HG03045 (cell line): ENCODE measurements at regions not wholly inside any gene's neighbourhood (a gene's known extent, or its start where the extent isn't known, plus 50 kb on each side); places are given as distances from the start of the nearest gene placed in this dataset.

Experiments
- ATAC-seq: cut with Tn5 transposase; IDR thresholded peaks from one replicate; pipeline ENCODE4 v1.9.1; 2021; ENCODE audit warnings: mild to moderate bottlenecking, moderate library complexity; ENCODE audit not compliant: unreplicated experiment

DNA sequence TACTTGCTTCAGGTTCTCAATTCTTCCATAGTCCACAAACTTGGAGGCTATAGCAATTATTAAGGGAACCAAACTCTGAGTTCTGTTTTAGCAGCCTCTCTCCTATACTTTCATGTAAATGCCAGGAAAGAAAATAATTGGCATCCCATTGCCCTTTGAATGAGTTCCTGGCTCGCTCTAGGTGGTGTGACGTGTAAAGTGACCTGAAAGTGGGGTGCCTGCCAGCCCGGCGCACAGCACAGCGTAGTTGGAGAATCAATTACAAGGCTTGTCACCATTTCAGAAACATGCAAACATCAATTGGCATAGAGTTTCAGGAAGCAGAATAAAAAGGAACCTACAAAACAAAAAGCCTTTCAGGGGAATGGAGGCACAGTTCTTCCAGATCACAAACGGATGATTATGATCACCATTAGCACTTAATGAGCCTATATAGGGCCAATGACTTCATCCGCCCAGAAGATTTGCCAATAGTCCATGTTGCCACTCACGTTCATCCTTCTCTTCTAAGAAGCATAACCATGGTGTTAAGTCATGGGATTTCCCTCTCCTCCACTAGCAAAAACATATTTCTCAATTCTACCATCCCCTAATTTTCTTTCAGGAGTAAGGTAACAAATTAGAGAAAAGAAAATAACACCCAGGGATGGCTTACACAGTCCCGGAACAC lies 354.6 kb upstream of the ADGRL2 start:
- ATAC-seq, result no peak

DNA sequence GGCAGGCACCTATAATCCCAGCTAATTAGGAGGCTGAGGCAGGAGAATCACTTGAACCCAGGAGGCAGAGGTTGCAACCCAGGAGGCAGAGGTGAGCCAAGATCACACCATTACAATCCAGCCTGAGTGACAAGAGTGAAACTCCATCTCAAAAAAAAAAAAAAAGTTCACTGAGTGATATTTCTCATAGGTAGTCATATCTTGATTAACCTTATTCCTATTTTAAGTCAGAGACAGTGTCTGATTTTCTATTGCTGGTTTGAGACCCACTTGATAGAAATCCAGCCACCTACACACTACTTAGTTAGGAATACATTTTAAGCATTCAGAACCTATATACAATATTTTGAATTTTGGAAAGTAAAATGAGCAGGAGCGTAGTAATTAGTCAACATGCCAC lies 357.4 kb upstream of the ADGRL2 start:
- no peak for ATAC-seq

DNA sequence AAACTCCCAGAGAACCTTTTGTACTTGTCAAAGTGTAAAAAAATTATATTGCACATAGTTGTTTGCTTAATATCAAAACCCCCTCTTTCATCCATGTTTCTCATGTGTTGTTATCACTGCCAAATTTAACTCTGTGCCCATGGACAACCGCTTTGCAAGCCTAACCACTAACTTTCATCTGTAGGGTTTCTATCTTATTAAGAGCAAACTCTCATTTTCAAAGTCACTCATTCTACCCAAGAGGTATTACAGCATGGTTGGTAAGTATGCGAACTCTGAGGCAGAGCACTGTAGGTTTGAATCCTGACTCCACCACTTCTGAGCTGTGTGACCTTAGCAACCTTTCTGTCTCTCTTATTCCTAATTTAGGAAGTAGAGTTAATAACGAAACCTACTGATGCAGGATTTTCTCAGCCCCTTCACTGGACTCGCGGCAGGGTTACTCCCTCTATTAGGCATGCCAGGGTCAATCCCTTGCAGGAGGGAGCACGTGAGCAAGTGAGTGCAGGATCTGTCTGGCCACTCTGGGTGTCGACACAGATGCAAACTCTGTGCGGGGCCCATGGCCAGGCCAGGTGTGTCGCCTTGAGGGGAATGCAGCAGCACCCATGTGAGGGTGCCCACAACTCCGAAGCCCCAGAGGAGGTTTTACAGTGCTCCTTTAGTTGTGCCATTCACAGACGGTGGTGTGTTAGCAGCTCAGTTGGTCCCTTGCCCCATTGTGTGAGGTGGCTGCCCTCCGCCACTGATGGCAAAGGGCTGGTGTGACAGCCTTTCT lies 361.5 kb upstream of the ADGRL2 start:
- no peak for ATAC-seq

DNA sequence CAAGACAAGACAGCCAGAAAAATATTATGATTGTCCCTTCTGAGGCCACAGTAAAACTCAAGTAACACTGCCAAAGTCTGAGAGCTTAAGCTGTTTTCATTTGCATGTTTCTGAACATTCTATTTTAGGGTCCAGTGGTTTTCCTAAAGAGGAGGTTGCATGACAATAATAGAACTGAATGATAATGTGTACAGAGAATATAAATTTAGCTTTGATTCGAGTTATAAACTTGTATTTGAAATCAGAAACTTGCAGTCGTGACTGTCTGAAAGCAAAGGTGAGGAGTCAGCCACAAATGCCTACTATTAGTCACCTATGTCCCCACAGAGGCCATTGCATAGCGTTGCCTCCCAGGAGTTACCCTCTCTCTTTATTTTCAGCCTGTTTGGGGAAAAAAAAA lies 363.1 kb upstream of the ADGRL2 start:
- ATAC-seq, result peak; percentile 57

DNA sequence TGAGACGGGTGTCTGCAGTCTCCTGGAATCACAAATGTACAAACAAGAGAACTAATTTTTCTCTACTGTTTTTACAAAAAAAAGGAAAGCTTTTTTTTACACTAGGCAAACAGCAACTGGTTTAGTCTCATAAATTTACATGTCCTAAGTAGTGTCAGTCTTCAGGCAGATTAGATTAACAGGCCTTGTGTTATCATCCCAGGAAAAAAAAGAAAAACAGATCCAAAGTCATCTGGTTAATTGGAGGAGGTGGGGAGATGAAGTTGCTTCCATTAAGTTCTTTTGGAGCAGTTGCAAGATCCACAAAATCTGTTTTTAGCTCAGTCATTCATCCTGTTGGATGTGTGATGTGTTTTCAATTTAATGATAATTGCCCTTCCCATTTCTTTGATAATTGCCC lies 363.5 kb upstream of the ADGRL2 start:
- no peak for ATAC-seq

DNA sequence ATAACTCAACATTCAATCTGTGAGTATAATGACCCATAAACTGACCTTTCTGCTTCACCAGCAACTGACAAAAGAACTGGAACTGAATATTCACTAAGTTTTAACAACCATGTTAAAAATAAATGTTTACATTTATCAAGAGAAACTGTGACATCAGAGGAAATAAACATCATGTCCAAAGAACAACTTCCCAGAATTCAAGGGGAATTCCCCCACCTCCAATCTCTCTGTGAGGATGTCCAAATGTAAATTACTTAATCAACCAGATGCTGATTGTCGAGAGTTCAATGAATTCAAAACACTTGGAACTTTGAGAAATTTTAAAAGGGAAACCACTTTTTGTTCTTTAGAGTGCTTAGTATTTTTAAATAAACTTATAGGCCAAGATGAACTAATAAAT lies 365.6 kb upstream of the ADGRL2 start:
- ATAC-seq, result no peak

DNA sequence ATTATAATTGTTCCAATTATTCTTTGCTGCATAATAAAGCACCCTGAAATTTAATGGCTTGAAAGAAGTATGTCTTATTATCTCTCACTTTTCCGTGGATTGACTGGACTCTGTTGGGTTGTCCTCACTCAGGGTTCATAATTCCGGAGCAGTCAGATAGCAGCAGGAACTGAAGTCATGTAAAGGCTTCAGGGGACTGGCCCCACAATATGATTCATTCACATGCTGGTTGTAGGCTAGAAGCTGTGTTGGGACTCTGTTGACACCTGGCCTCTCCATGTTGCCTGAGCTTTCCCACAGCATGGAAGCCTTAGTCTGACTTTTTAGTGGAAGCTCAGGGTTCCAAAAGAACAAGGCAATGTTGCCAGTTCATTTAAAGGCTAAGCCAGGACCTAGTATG lies 367.1 kb upstream of the ADGRL2 start:
- ATAC-seq, result no peak

DNA sequence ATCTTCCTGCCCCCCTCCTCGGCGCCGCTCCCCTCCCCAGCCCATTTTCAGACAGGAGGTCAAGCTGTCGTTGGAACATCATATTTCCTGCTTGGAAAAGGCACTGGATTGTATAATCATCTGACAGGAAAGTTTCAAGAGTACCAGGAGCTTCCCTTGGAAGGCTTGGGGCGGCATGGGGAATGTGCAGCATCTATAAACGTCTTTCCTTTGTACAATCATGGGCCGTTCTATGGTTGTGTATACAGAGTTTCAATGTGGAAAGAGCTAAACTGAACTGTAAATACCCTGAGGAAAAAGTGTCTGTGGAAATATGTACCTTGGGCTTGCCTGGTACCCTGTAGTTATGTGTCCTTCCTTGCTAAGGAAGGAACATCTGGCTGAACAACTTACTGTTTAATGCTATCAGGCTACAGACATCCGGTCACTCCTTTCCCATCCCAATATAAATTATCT lies 368.1 kb upstream of the ADGRL2 start:
- ATAC-seq, result no peak

DNA sequence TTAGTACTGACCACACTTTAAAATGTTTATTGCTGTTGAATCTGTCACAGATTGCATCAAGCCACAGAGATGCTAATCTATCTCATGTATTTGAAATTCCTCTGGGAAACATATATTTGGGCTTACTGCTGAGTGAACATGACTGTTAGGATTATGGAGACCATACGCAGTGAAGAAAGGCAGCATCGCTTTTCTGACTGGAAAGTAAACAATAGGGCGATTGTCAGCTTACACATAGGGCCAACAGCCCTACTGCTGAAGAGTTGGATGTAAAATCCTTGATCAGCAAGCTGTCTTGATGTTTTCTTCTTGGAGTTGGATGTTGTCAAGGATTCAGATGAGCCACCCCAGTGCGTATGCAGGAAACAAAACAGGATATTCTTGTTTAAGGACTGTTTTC lies 368.7 kb upstream of the ADGRL2 start:
- ATAC-seq, result no peak

DNA sequence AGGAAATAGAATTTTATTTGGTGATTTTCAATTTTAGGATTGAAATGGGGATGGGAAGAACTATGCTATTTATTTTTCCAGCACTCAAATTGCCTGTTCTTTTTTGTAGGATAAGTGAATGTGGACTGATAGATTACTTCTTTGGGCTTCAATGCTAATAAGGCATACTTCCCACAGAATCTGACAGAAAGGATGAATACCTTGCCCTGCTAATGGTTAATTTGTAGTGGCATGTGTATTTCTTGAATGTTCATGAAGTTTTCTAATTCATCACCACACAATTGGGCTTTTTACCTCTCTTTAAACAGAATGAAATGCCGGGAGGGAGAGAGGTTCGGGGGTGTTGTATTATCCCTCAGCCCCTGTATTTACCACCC lies 369.1 kb upstream of the ADGRL2 start:
- no peak for ATAC-seq

DNA sequence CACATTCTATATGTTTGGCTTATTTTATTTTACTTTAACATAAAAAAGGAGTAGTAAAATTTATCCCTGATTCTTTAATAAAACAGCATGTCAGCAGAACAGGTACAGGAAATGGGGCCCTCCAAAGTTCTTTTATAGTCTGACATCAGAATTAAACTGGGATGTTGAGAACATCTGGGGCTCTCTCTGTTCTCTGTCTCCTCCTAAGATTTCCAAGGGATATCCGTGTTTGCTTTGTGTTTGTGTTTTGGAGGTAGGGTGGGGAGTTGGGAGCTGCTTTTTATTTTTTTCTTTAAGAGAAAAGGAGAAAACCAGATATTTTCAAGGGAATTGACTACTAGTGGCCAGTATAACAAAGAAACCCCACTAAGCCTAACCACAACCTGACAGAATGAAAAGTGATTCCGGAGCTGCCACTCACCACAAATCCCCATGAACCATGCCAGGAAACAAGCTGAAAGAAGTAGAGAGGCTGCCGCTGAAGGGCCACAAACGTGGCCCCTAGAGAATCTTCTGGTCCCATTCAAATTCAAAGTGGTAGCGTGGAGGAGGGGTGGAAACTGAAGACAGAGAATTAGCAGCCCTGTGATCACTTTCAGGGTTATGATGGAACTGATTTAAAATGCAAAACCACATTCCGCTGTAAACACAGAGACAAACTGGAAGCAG lies 369.6 kb upstream of the ADGRL2 start:
- ATAC-seq, result no peak

DNA sequence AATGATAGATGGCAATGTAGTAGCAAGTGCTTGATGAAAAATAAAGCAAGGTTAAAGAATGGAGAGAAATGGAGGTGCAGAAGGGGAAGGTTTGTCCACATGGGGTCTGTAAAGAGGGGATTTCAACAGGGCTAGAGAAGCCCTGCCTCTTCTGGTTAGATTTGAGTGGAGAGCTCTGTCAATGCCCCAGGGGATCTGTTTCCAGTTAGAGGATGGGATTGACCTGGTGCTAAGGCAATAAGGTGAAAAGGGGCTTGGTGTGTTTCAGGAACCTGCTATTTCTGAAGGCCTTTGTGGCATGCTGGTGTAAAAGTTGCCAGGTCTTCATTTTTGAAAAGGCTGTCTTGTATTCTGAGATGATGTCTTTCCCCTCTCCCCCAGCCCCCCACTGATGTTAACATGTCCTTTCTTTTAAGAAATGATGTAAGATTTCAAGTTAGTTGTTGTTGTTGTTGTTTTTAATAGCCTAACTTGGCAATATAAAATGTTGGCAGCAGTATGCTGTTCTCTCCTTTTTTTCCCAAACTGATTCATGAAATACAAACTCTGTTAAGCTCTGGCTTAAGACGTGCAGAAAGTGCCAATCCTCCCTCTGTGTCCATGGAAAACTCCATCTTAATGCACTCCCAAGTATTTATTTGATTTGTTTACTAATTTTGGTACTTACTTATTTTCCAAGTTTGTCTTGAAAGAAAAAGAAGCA lies 370.3 kb upstream of the ADGRL2 start:
- no peak for ATAC-seq

DNA sequence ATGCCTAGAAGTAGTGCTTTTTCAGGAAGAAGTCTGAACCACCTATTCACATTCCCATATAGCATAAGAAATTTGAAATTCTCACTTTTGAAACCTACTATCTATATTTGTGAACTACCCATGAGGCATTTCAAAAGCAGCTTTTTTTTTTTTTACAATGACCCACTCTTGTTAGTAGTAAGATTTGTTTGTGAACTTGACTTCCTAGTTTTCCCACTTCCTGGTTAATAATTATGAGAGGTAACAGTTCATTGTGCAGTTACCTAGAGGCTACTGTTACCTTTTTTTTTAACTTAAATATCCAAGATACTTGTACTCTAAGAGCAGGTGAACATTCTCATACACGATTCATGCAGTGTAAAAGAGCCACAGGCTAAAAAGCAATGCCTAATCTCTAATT lies 371.7 kb upstream of the ADGRL2 start:
- ATAC-seq, result no peak

DNA sequence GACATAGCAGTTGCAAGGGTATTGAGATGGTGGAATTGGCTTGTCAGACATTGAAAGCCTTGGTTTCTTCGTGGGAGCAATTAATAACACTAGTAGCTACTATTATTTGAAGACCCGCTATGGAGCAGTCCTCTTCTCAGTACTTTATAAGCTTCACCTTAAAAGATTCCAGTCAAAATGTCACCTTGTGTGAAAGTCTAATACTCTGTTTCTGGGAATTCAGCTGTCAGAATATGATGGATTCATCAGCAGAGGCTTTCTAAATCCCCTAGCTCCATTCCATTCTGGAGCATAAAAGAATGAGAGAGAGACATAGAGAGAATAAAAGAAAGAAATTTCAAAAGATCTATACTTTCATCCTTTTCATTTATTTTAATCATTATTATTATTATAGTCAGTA lies 375.9 kb upstream of the ADGRL2 start:
- no peak for ATAC-seq

DNA sequence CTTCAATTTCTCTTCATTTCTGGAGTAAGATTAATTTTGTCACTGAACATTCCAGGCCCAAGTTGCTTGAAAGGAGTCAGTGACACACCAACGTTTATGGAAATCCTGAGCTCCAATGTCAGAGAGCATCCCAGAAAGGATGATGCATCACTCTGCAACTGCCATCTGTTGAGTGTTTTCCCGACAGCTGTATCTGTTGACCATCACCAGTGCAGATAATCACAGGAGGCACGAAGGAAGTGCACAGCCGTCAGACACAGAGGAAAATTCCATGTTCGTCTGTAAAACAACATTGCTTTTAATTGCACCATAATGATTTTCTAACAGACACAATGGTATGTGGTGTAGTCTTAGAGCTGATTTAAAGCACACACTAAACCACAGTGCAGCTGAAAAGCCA lies 376.7 kb upstream of the ADGRL2 start:
- ATAC-seq, result no peak

DNA sequence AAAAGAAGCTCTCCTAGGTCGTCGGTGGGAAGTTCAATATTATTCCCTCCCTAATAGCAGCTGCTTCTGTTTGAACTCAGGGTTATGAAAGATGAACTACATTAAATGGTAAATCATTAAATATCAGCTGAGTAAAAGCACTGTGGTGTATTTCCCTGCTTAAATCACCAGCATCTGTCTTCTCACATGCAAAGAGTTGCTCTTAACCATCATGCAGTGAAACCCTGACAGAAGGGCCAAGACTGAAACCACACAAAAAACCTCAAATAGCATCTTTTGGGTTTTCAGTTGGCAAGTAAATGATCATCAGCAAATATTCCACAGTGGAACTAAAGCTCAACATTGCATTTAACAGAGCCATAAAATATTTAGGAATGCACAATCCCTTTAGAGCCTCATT lies 380.0 kb upstream of the ADGRL2 start:
- ATAC-seq, result peak; percentile 57

DNA sequence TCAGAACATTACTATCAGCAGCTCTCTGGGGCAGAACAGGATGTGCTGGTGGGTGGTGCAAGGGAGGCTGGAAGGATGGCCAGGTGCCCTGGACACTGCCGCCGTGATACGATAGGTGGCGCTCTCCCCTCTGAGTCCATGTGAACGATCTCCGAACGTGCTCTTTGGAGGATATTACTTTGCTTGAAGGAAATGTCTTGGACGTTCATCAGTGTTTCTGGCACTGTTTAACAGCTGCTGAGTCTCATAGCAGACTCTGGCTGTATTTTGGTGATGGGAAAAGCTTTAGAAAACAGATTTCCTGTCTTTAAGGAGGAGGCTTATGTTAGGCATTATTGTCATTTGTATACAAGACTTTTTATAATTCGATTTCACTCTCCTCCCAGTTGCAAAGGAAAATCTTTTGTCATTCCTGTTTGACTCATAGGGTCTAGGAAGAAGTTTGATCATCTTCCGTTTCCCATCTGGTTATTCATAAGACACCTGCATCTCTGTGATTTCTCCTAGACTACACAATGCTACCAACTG lies 386.2 kb upstream of the ADGRL2 start:
- peak; percentile 95 for ATAC-seq

DNA sequence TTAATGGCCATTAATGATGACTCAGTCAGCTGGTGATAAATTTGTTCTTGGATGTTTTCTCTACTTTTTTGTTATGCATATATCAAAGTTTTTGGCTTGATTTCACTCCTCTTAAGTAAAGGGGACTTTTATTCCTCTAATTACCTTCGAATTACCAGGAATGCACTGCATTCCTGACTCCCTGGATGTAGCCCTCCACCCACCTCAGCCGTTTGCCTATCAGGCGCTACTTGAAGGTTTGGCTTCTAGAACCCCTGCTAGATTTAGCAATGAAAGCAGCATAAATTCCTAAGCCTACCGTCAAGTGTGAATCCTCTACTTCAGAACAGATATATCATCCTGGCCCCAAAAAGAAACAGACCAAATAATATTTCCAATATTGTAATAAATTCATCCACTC lies 387.8 kb upstream of the ADGRL2 start:
- ATAC-seq, result no peak

DNA sequence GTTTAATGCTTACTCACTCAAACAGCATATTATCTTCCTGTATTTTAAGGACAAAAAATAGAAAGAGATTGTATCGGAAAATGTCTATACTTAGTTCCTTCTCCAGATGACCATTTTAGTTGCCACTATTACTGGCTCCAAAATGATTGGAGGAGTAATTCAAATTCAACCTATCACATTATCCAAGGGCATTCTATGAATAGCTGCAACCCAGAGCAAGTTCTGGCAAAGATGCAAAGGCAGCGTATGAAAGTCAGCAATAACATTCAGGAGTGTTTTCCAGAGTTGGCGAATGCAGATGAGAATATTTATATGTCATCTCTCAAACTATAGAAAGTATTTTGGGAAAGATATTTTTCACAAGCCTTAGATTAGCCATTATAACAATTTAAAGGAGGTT lies 389.8 kb upstream of the ADGRL2 start:
- ATAC-seq, result no peak

DNA sequence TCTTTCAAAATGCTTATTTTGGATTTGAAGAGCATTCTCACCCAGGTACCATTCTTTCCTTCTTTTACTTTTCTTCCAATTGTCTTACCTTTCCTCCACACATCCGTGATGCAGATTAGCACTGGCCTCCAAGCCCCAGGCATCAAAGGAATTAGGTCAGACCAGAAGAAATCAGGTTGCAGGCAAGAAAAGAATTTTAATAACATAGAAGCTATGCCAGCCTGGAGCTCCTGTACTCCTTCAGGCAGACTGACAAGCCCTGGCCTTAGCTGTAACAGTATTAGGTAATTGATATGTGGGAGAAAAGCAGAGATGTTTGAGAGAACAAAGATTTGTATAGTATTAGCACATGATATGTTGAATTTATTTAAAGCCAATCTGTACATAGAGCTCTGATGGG lies 390.4 kb upstream of the ADGRL2 start:
- ATAC-seq, result no peak

DNA sequence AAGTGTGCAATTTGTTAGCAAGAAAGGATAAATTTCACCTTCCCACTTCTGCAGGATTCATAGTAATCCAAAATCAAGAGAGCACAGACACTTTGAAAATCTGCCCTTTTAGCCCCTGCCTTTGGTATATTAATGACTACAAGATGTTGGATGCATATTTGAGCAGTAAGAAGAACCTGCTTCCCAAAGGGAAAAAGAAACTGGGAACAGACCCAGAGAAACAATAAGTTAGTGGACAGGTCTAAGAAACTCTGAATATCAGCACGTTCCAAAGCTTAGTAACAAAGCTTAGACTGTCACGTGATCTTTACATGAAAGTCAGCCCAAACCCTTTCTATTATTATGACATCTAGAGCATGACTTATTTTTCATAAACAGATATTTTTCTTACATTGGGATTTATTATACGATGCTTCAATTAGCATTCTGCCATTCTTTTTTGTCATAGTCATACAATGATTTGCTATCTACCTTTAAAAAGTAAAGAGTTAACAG lies 390.9 kb upstream of the ADGRL2 start:
- ATAC-seq, result no peak
